Vagina (tissue), 2 donors: ENCODE measurements at regions not wholly inside any gene's neighbourhood (a gene's known extent, or its start where the extent isn't known, plus 50 kb on each side); places are given as distances from the start of the nearest gene placed in this dataset.

Experiments used
- CTCF ChIP-seq, 3 experiments: fragments of 450-650 bp in 2 of 3; fragments of 200-600 bp in 1 of 3; sonication (generic) in 1 of 3; IDR thresholded peaks; one replicate each; pipeline ENCODE4 v1.5.1; 2017 to 2019; ENCODE audit warnings: antibody characterized with exemption in 3 of 3, mild to moderate bottlenecking in 2 of 3, moderate library complexity in 2 of 3
- POLR2A ChIP-seq, 2 donors: fragments of 450-650 bp; IDR thresholded peaks; one replicate each; pipeline ENCODE4 v1.6.1; 2017; ENCODE audit warnings: antibody characterized with exemption in 2 of 2, mild to moderate bottlenecking in 2 of 2, moderate library complexity in 2 of 2
- POLR2AphosphoS5 ChIP-seq, 2 donors: sonication (generic); formaldehyde crosslinking; IDR thresholded peaks; one replicate each; pipeline ENCODE4 v1.9.0; 2017; ENCODE audit warnings: antibody characterized with exemption in 2 of 2, mild to moderate bottlenecking in 2 of 2, low read depth in 1 of 2; ENCODE audit not compliant: insufficient read depth in 1 of 2

DNA sequence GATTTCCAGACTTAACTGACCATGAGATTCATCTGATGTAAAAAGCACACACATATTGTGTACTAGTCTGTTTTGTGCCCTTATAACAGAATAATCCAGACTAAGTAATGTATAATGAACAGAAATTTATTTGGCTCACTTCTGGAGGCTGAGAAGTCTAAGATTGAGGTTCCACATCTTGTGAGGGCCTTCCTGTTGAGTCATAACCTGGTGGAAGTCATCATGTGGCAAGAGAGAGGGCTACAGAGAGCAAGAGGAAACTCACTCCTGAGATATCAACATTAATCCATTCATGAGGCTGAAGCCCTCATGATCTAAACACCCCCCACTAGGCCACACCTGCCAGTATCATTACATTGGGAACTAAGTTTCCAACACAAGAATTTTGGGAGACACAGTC lies 977.6 kb downstream of the MCTP2 start:
- TF ChIP-seq CTCF (IDR thresholded peaks at IDR 0.05) = no peak
- TF ChIP-seq POLR2AphosphoS5 (IDR thresholded peaks at IDR 0.05; ENCODE audit: insufficient read depth in 1 of 2, low read depth in 1 of 2) = no peak
- TF ChIP-seq POLR2A (IDR thresholded peaks at IDR 0.05) = no peak
